Stimulated activated CD4-positive, alpha-beta T cell treated with anti-CD3 and anti-CD28 coated beads, Interleukin-1b, Interleukin-23, amount 100 ng/mL, for 48 hours (primary cell): ENCODE measurements at regions not wholly inside any gene's neighbourhood (a gene's known extent, or its start where the extent isn't known, plus 50 kb on each side); places are given as distances from the start of the nearest gene placed in this dataset.

Source experiments
- DNase-seq: peaks from one replicate; pipeline ENCODE4 v3.0.0-alpha.2; 2020

DNA sequence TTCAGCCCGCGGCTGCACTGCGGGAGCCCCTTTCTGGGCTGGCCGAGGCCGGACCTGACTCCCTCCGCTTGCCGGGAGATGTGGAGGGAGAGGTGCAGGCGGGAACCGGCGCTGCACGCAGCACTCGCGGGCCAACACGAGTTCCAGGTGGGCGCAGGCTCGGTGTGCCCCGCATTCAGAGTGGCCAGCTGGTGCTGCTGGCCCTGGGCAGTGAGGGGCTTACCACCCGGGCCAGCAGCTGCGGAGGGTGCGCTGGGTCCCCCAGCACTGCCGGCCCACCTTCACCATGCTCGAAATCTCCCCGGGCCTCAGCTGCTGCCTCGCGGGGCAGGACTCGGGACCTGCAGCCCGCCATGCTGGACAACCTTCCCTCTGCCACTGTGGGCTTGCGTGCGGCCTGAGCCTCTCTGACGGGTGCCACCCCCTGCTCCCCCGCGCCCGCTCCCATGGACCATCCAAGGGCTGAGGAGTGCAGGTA is 733.5 kb upstream of the CCDC54 start:
- no peak for DNase-seq

DNA sequence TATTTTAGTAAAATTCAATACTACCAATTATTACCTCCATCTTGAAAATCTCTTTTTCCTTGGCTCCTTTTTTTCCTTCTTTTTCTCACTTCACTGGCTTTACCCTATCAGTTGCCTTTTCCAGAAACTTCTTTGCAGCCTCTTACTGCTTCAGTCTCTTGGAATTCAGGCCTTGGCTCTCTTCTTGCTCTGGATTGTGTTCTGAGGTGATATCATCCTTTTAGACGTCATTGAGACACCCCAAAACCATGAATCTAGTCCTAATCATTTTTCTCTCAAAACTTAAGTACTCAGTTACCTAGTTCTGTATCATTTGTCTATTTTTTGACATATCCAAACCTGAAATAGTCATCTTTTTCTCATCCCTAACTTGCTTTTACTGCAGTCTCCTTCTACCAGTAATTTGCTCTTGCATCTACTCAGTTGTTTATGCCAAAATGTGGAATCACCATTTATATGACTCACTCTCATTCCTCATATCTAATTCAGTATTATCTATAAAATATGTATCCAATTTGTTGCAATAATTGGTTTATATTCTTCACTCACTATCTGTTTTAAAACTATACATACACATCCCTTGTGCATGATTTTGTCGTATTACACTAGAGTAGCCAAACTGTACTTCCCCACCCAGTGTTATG is 703.2 kb upstream of the CCDC54 start:
- no peak for DNase-seq

DNA sequence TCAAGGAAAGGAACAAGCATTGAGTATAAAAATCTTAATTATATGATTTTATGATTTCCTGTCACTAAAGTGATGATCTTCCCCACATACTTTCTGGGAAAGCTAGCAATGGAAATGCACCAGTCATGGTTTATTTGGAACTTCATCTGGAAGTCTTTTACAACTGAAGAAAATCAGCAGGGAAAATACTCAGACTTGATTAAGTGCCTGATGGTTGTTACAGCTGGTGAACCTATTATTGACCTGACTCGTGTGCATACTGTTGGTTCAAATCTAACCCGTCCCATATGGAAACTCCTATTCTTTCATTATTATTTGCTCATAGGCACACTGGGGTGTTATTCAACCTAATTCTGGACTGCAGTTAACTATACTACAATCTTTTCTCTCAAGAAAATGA is 701.8 kb upstream of the CCDC54 start:
- DNase-seq: no peak

DNA sequence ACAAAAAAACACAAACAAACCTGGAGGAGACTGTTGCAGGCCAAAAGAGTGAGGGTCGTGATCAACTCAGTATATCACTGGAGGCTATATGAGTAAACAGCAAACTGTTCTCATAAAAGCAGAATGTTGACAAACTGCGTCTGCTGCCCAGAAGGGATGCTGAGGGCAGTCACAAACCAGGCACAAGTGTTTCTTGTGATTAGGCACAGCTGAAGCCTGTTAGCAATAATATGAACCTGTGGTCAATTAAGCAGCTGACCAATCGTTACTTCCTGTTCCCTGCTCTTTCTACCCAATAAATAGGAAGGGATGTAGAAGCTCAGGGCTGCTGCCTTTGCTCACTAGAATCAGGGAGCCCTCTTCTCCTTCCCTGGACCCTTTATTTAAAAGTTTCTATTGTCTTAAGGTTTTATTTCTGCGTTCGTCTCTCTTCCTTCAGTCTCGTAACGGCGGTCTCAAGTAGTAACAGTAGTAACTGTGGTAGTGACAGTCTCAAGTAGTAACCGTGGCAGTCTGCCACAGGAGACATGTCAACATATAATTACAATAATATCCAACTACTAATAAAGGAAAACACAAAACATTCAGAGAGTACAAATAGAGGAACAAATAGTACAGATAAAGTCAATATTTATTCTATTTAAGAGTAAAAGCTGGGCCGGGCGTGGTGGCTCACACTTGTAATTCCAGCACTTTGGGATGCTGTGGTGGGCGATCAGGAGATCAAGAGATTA is 698.4 kb upstream of the CCDC54 start:
- DNase-seq: no peak

DNA sequence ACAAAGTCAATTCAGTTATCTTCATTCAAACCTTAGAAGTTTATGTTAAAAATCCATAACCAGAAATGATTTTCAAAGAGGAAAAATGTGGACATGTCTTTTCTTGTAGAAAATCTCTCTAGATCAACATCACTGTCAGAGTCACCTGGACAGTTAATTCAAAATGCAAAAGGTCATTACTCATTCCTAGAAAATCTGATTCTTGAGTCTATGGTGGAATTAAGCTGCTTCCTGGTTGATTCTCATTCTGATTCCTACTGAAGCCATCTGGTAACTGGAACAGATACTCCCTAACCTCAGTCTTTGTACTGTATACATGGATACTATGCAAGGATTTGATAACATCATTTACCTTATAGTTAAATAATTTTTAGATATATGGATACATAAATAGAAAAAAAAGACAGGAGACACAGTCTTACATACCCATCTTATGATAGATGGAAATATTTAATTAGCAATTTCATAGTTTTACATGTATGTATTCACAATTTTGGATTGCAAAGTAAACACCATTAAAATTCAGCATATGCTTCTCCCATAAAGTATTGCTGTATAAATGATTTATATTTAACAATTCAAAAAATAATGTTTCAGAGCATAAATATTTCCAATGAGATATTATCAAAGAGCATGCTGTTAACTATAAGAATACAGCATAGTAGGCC is 693.2 kb upstream of the CCDC54 start:
- no peak for DNase-seq

DNA sequence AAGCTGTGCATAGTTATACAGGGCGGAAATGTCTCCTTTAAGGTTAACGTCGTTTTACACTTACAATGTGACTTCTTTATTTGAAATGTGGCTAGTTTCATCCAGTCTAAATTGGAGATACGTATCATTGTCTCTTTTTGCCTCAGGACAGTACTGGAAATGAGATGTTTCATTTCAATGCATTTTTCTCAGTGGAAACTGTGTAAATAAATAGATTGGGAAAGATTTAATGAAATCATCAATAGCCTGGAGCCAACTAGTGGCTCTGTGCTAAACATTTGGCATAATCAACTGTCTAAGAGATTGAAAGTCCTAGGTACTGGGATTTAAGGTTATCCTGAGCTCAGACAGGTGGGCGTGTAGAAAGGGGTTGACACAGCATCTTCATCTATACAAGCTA is 691.5 kb upstream of the CCDC54 start:
- no peak for DNase-seq

DNA sequence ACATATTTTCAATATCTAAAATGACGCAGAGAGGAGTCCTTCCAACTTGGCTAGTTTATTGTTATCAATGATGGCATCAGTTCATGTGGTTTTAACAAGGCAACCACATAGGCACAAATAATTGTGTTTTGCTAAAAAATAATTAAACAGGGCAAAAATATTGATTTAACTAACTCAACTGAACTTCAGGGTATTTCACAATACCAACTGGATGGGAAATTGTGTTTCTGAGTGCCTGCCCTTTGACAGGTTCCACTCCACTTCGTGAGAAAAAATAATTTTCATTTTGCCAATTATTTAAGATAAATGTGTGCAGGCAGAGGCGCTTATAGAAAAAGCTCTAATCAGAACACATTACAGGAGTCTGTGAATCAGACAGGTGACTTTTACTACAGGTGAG is 689.3 kb upstream of the CCDC54 start:
- DNase-seq: no peak

DNA sequence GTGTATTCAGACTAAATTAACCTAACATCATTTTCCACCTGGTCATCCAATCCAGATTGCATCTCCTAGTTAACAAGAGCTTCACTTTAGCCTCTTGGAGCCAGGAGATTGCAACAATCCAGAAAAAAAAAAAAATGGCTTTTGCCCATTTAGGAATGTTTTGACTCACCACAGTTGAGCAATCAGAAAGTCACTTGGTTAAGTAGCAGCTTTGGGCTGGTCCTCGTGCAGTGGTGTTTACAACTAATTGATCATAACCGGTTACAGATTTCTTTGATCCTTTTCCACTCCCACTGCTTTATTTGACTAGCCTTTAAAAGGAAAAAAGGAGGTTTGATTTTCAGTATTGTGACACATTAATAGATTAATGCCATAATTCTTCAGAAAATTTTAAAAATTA is 688.8 kb upstream of the CCDC54 start:
- DNase-seq: no peak

DNA sequence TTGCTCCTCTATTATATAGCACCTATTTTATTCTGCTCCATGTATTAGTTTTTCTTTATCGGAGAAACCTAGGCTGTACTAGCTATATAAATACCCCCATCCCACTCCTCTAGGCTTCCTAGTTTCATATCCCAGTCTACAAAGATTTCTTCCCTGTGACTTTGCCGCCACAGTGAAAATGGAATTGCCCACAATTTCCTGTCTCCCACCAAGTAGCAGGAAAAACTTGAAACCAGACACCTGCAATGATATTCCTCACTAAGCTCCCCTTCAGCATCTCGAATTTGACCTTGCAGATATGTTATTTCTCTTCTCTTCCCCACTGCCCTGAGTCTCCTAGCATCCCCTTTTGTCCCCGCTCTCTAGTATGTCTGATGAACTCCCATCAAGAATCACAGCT is 685.8 kb upstream of the CCDC54 start:
- no peak for DNase-seq

DNA sequence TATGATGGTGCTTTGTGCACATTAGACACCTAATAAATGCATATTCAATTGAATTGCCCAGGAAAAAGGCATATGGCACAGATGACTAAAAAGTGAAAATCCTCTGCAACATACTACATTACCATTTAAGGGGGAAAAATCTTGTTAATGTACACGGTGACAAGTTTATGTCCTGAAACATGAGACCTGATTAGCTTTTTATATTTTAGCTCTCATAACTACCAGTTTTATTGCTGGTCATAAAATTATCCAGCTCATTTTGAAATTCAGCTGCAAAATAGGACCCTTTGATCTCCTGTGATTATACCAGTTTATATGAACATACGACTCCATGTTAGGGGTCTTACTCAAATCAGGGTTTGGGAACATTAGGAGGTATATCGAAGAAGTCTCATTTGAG is 684.6 kb upstream of the CCDC54 start:
- no peak for DNase-seq

DNA sequence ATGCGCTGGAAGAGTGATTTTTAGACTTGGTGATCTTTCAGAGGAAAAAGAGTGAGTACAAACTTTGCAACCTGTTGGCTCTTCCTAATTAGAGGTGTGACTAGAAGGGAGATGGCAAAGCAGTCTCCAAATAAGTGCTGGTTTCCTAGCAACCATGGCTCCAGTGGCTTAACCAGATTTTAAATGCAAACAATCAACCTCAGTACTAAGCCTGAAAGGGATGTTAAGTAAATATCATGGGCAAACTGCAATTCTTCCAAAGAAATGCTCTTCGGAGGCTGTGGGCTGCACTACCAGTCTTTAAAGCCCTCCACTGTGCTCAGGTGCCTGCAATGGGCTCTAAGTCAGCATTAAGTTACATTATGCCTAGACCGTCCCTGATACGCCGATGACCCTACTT is 678.1 kb upstream of the CCDC54 start:
- DNase-seq: no peak

DNA sequence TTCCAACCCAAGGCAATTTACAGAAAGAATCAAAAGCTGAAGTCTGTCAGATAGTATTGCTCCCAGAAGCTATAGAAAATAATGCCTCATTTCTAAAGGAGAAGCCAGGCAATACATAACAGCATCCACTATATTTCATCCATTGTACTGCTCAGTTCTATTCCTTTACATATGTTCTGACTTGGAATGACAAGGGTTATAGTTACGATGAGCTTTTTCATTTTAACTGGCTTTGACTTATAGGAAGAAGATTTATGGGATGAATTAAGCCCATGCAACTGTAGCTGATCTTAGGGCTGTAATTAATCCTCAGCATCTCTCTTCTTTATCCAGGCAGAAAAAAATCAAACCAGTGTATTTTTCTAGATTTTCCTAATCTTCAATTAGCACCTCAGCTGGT is 676.3 kb upstream of the CCDC54 start:
- no peak for DNase-seq

DNA sequence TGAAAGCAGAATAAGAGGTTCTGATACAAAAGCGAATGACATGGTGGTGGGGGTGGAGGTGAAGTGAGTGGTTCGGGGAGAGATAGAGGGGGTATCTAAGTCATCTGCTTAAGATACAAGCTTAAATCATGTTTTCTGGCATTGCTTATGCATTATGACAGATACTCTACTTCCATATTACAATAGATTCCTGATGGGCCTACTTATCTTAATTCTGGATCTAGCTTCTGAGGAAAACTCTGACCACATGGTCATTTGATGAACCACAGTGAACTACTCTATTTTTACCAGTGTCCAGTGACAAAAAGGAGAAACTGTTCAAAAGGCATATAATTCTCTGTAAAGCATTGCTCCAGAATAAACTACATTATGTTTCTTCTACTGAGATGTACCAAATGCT is 673.7 kb upstream of the CCDC54 start:
- no peak for DNase-seq

DNA sequence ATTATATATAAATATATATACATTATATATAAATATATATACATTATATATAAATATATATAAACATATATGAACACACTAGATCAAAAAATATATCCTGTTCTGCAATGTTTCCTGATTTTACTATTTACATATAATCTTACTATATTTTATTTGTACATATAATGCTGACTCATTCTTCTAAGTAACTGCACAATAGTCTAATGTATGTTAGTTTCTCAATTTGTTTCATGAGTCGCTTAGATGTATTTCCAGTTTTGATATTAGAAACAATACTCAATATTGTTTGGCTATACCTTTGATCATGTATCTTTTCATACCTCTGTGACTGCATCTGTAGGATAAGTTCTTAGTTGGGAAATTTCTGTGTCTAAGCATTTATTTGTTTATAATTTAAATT is 669.9 kb upstream of the CCDC54 start:
- no peak for DNase-seq

DNA sequence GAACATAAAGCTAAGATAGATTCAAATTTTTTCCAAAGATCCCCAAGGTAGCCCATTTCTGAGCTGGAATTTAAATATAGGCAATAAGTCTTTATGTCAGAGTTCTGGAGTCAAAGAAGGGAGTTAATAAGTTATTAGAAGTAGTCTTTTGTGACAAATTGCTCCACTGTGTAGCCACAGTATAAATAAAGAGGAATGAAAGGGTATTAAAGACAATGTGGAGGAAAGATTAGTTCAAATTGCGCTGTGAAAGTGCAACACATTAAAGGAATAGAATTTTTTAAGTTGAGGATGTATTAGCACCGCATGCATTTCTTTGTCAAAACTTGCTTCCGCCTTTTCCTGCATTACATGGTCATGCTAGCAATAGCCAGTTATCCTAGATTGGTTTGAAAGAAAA is 666.6 kb upstream of the CCDC54 start:
- DNase-seq: no peak

DNA sequence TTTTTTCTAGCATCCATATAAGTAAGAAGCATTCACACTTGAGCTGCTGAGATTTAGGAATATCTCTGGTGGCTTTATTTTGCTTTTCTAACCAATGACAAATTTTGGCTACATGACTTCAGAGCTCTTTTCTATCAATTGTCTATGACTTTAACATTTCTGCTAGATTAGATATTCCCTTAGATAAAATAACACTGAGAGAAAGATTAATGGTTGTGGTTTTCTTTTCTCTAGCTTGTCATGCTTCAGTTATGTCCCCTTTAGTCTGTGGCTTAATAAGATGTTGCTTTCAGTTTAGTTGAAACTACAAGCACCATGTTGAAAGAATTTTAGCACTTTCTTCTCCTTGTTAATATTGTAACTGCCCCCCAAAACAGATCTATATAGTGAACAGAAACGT is 665.6 kb upstream of the CCDC54 start:
- DNase-seq: no peak

DNA sequence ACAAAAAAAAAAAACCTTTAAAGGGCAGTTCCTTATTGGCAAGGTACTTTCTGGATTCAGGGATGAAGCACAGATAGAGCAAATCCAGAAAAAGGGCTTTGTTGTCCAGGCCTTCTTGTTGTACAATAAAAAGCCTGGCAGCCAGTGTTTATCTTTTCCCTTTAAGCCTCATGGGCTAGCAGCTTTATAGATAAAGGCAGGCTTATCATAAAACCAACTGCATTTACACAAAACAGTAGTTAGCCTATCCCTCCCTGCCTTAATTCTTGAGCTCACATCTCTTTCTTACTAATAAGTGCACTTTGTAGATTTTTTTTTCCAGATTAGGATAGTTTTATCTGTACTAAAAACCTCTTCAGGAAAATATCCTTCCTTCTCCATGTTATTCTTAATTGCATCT is 662.8 kb upstream of the CCDC54 start:
- no peak for DNase-seq

DNA sequence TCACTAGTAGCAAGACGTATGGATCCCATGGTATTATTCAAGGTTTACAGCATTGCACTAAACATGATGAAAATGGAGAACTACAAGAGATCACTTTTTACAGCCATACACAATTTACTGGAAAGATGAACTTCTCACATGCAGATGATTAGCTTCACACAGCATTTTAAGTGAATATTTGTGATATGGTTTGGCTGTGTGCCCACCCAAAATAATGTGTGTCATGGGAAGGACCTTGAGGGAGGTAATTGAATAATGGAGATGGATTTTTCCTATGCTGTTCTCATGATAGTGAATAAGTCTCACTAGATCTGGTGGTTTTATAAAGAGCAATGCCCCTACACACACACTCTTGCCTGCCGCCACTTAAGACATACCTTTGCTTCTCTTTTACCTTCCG is 662.0 kb upstream of the CCDC54 start:
- no peak for DNase-seq

DNA sequence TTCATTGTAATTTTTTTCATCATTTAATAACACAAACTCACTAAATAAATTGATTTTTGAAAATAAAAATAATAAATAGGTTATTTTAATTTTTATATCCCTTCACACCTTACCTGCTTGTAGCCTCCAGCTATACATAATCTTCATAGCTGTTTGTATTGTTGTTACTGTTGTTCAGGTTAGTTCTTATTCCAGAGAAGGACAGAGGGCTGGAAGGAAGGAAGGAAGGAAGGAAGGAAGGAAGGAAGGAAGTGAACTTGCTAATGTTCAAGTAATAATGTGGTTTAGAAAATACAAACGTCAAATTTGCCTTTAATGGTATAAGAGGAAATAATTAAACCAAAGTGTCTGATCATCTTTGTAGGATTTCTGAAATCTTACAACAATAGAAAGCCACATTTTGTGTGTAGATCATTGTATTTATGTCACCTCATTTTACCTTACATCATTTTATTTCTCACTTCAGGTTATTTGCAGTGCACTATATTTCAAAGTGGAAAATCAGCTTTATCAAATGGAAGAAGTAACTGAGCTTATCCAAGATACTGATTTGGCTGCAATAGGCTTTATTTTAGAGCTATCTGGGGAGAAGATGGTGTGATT is 660.0 kb upstream of the CCDC54 start:
- no peak for DNase-seq

DNA sequence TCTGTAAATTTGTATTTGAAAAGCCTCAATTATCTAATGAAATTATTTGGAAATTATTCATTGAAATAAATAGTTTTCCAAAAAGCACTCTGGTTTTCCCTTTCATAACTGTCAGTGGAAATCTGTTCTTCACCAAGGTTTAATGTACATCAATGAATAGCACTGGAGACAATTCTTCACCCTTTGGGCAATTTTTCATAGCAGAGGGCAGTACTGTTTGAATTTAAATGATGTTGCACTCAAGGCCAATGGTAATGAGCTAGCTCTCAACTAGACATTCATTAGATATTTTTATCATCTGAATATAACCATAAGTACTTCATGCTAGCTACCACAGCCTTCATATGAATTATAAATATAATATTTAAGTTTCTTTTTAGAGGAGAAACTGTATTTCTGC is 658.2 kb upstream of the CCDC54 start:
- DNase-seq: no peak

DNA sequence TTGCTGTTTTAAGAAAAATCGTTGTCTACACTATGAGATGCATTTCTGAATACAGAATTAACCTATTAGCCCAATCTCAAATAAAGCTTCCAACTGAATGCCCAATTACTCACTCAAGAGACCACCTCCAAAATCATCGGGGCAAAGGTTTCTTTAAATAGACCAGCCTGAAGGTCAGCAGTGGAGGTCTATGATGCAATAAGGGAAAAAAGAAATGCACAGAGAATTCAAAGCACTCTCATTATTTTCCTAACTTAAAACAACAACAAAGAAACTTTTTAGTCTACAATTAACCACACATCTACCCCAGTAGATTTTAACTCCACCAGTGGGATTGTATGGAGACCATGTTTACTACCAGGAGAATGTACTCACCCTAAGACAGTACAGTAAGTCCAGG is 657.7 kb upstream of the CCDC54 start:
- no peak for DNase-seq

DNA sequence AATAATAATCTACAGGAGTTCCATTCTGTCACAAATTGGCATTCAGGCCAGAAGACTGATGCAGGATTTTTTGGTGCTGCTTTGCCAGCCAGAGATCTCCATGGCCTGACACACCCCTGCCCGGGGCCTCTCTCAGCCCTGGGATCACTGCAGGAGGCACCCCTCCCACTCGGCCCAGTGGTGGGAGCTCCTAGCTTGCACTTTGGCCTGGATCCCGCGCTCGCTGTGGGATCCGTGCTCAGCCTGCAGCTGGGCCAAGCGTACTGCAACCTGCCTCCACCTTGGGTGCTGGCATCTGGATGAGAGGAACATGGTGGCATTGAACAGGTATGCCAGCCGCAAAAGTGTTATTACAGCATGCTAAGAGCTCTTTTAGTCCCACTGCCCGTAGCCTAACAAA is 656.7 kb upstream of the CCDC54 start:
- DNase-seq: no peak

DNA sequence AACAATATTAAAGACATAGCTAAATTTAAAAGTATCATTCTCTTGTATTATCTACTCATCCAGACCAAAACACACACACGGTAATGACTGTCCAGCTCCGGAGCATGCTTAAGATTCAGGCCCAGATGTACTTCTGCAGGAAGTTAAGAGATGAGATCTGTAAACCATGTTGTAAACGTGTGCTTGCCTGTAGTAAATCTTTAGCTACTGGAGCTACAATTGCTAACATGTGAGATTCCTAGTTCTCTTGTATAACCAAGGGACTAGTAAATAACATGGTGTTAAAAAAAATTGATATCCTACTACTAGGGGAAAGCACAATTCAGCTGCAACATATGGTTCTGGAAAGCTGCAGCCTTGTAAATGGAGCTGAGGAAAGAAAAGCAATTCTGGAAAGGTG is 651.7 kb upstream of the CCDC54 start:
- no peak for DNase-seq
